ENCODE measurements at regions not wholly inside any gene's neighbourhood (a gene's known extent, or its start where the extent isn't known, plus 50 kb on each side); places are given as distances from the start of the nearest gene placed in this dataset.

DNA sequence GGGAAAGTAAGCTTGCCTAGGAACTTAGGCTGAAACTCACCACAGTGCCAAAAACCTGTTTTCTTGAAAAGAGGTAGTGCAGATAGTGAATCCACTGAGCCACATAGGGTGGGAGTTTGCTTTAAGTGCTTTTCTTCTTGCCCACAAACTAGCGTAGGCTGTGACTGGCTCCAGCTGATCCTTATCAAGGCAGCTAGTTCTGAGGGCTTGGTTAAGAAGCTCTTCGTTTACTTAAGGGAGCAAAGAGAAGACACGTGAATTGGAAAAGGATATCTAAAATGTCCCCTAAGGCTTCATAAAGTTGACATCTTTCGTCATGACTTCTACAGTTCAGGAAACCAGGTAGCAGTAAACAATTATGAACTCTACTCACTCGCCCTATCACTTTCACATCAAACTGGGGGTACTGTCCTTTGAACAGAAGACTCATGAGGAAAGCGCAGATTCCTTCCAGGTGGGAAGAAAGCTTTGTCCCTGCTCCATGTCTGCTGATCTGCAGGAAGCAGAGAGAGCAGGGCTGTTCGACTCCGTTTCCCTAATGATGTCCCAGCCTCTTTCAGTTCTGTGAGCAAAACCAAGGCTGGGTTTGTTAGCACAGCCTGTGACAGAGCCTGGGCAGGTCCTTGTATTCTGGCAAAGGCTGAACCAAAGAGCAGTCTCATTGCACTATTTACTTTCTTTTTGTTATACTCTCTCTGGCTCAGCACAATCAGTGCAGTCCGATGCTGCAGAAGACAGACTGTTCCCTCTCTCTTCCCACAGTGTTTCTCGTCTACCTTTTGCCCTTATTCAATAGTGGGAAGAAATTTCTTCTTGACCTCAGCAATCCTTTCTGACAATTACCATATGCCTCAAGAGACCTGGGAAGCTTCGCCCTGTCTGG lies 93.5 kb upstream of the ETV6 start:
- ATAC-seq, result peak; percentile 62
- no peak for DNase-seq
- Histone ChIP-seq H2AFZ (ENCODE audit: low read length) (peak overlapping the region; percentile 50; the same call in 1 of the 2 replicates), H3K9me2 (replicated peaks; ENCODE audit: low read length) (no peaks in the 10 kb centered on the region), H3K79me2 (ENCODE audit: low read length) (no peaks in the 10 kb centered on the region), H3K36me3 (ENCODE audit: low read depth, low read length) (no peaks in the 10 kb centered on the region), H3K27me3 (ENCODE audit: low read length) (no peaks in the 10 kb centered on the region), H3K4me3 (ENCODE audit: low read length) (peak overlapping the region; percentile 46), H3K4me2 (ENCODE audit: low read length) (peak overlapping the region; percentile 72), H3K4me1 (ENCODE audit: insufficient read depth, low read length) (no peaks in the 10 kb centered on the region), H3K9me3 (ENCODE audit: low read length) (no peaks in the 10 kb centered on the region), H3F3A (ENCODE audit: low read length, unreplicated experiment) (no peaks in the 10 kb centered on the region), H3K27ac (ENCODE audit: low read length) (no peak overlapping the region), H3K9ac (ENCODE audit: low read length) (no peak overlapping the region), H4K20me1 (ENCODE audit: low read length) (no peaks in the 10 kb centered on the region)
- ChIA-PET CTCF (interaction anchor here (0.6 kb wide), 1 partner anchor 477 kb away, joined by 3 read pairs; no protein-coding TSS in a partner anchor), POLR2A (ENCODE audit: unreplicated experiment) (no interaction called here)
- TF ChIP-seq, protein P1, sequence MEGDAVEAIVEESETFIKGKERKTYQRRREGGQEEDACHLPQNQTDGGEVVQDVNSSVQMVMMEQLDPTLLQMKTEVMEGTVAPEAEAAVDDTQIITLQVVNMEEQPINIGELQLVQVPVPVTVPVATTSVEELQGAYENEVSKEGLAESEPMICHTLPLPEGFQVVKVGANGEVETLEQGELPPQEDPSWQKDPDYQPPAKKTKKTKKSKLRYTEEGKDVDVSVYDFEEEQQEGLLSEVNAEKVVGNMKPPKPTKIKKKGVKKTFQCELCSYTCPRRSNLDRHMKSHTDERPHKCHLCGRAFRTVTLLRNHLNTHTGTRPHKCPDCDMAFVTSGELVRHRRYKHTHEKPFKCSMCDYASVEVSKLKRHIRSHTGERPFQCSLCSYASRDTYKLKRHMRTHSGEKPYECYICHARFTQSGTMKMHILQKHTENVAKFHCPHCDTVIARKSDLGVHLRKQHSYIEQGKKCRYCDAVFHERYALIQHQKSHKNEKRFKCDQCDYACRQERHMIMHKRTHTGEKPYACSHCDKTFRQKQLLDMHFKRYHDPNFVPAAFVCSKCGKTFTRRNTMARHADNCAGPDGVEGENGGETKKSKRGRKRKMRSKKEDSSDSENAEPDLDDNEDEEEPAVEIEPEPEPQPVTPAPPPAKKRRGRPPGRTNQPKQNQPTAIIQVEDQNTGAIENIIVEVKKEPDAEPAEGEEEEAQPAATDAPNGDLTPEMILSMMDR (conservative IDR thresholded peaks at IDR 0.05; ENCODE audit: low read depth, low read length), result no peak
- TF ChIP-seq EZH2phosphoT487 (IDR thresholded peaks at IDR 0.05; ENCODE audit: borderline replicate concordance, low read length), result no peak
- no peak for TF ChIP-seq EZH2 (IDR thresholded peaks at IDR 0.05; ENCODE audit: low read length, unreplicated experiment)
- no TSS peak for BruUV-seq (replicated peaks)
- intact Hi-C loops (cut with micrococcal nuclease), result loop anchor here (2.0 kb wide), 1 partner anchor 25 kb away; no protein-coding TSS in a partner anchor

GRCh38 chr12:11556682-11557081 lies 92.8 kb upstream of the ETV6 start:
- Histone ChIP-seq H3K79me2 (ENCODE audit: low read length) (no peaks in the 10 kb centered on the region), H3K27me3 (ENCODE audit: low read length) (no peaks in the 10 kb centered on the region), H3K27ac (ENCODE audit: low read length) (no peak overlapping the region), H4K20me1 (ENCODE audit: low read length) (no peaks in the 10 kb centered on the region), H3F3A (ENCODE audit: low read length, unreplicated experiment) (no peaks in the 10 kb centered on the region), H3K9me2 (replicated peaks; ENCODE audit: low read length) (no peaks in the 10 kb centered on the region), H3K4me3 (ENCODE audit: low read length) (0 out of 2 replicates have a peak overlapping the region, but pooled peaks have one; percentile 46), H3K36me3 (ENCODE audit: low read depth, low read length) (no peaks in the 10 kb centered on the region), H3K4me2 (ENCODE audit: low read length) (peak overlapping the region; percentile 72; the same call in 1 of the 2 replicates), H3K9me3 (ENCODE audit: low read length) (no peaks in the 10 kb centered on the region), H3K4me1 (ENCODE audit: insufficient read depth, low read length) (0 out of 2 replicates have a peak, but pooled peaks cover 5% of the 10 kb centered on the region), H3K9ac (ENCODE audit: low read length) (no peak overlapping the region), H2AFZ (ENCODE audit: low read length) (no peak overlapping the region; the same call in 1 of the 2 replicates)
- DNase-seq (no peak), ATAC-seq (no peak)
- intact Hi-C loops (cut with micrococcal nuclease), result no loop called here
- CTCF ChIA-PET, result no interaction called here
- no TSS peak for BruUV-seq (replicated peaks)
- TF ChIP-seq EZH2 (IDR thresholded peaks at IDR 0.05; ENCODE audit: low read length, unreplicated experiment) (no peak), EZH2phosphoT487 (IDR thresholded peaks at IDR 0.05; ENCODE audit: borderline replicate concordance, low read length) (no peak)
- TF ChIP-seq, protein P1 (conservative IDR thresholded peaks at IDR 0.05; ENCODE audit: low read depth, low read length), result no peak
- POLR2A ChIA-PET (ENCODE audit: unreplicated experiment), result no interaction called here
